GM18861 (cell line): ENCODE measurements at regions not wholly inside any gene's neighbourhood (a gene's known extent, or its start where the extent isn't known, plus 50 kb on each side); places are given as distances from the start of the nearest gene placed in this dataset.
"Not testable (repeated sequence)": the region's sequence is repeated elsewhere in the genome, so short reads cannot be mapped to it uniquely, and the experiment has no call there.

Source experiments
- ATAC-seq: cut with Tn5 transposase; IDR thresholded peaks from one replicate; pipeline ENCODE4 v1.9.1; 2021; ENCODE audit not compliant: unreplicated experiment

DNA sequence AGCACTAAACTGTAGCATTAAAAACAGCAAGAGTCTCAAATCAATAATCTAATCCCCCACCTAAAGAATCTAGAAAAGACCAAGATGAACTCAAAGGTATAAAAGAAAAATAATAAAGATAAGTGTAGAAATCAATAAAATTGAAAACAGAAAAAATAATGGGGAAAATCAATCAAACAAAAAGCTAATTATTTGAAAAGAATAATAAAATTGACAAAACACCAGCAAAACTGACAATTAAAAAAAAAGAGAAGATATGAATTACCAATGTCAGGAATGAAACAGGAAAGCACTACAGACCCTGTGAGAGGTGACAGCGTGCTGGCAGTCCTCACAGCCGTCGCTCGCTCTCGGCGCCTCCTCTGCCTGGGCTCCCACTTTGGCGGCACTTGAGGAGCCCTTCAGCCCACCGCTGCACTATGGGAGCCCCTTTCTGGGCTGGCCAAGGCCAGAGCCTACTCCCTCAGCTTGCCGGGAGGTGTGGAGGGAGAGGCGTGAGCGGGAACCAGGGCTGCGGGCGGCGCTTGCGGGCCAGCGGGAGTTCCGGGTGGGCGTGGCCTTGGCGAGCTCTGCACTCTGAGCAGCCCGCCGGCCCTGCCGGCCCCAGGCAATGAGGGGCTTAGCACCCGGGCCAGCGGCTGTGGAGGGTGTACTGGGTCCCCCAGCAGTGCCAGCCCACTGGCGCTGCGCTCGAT, 105.3 kb upstream of the HEY2 start:
- ATAC-seq = not testable (repeated sequence)

DNA sequence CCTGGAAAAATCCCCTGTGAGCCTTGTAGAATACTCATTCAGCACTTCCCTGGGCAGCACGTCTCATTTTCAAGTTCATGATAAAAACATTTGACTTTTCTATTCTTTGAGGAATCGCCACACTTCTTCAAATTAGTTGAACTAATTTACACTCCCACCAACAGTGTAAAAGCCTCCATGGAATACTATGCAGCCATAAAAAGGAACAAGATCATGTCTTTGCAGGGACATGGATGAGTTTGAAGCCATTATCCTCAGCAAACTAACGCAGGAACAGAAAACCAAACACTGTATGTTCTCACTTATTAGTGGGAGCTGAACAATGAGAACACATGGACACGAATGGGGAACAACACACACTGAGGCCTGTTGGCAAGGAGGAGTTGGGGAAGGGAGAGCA, 102.0 kb upstream of the HEY2 start:
- ATAC-seq = no peak

DNA sequence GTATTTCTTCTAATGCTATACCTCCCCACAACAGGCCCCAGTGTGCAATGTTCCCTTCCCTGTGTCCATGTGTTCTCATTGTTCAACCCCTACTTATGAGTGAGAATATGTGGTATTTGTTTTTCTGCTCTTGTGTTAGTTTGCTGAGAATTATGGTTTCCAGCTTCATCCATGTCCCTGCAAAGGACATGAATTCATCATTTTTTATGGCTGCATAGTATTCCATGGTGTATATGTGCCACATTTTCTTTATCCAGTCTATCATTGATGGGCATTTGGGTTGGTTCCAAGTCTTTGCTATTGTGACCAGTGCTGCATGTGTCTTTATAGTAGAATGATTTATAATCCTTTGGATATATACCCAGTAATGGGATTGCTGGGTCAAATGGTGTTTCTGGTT, 95.7 kb upstream of the HEY2 start:
- ATAC-seq = not testable (repeated sequence)

DNA sequence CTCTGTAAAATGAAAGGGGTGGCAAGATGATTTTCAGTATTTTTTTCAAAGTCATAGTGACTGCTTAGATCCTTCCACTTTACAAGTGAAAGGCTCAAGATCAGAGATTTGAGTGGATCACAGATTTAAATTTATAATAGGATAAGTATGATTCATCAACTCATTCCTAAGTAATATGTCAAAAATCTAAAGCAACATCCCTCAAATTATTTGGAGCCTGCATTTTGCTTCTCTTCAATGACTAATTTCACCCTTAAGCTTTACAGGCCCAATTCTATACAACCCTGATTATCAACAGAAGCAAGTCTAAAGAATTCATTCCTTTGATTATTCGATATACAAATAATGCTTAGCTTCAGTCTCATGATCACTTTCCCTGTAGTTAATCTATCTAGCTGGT, 93.9 kb upstream of the HEY2 start:
- no peak for ATAC-seq

DNA sequence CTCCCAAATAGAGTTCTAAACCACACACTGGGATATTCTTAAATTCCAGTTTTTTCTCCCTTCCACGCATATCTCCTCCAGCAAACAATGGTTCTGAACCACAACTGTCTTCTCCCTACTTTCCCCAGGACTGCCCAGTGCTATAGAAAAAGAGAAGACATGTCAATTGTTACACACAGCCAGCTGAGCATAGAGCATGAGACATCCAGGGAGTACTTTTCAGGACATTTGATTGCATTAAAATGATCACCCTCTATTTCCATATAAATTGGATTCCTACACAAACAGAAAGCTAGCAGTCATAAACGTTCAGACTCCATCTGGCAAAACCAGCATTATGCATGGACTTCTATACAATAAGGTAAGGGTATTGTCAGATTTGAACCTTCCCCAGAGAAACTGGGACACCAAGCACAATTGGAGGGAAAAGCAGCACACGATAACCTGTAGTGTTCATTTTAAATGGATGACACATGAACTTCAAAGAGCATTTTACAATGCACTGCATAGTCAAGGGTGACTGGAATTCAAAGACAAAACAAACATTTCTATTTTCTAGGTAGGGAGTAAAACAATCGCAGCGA, 93.1 kb upstream of the HEY2 start:
- ATAC-seq = no peak

DNA sequence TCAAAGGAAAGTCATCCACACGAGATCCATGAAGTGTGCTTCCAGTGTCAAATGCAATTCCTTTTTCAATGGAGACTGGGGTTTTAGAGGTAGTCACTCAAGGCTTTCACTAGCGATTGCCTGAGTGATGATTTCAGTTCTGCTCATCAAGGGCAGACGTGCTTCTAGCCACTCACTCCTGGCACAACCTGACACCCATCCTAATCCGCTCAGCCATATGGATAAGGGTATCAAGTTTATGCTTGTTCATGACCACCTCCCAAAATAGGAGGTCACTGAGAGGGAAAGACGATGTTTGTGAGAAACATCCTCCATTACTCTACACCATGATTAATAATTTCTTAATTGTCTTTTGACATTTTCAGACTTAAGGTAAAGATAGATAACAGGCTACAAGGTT, 91.3 kb upstream of the HEY2 start:
- no peak for ATAC-seq

DNA sequence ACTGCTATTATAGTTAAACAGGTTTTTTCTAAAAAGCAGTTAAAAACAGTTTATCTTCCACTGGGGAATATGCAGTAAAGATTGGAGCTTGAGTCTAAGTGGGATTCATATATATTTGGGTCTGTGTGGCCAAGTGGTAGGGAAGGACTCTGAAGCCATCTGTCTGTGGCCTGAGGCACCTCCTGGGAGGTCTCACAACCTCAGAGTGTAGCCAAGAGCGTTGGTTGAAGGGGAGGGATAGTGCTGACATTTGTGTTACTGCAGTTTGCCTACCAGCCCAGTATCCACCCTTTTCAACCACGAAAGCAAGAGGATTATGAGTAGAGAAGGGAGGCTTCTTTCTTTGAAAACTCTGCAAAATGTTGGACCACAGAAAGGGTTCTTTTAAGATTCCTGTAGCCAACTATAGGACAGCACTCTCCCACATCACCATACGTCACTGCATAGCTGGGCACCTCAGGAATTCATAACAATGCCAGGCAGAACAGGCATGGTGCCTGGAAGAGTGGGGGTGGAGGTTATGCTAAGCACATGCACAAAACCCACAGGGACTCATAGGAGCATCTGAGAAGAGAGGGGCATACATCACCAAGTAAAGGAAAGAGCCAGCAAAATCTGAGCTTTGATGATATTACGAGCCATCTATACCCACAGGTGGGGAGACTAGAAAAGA, 90.5 kb upstream of the HEY2 start:
- no peak for ATAC-seq

DNA sequence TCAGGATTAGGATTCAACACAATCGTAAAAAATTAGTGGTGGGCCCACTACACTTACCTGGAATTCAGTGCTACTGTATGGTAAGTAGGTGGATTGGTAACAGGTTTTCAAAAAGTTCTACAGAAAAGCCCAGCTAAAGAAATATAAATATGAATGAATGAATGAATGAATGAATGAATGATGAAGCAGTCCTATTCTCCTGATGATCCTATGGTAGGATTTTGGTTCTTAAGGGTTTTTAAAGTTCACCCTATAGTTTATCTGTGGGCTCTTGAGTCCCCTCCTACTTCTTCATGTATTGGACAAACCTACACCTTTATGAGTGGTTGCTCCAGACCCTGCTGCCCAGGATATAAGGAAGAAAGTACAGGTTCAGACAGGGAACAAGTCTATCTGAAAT, 89.5 kb upstream of the HEY2 start:
- ATAC-seq = no peak

DNA sequence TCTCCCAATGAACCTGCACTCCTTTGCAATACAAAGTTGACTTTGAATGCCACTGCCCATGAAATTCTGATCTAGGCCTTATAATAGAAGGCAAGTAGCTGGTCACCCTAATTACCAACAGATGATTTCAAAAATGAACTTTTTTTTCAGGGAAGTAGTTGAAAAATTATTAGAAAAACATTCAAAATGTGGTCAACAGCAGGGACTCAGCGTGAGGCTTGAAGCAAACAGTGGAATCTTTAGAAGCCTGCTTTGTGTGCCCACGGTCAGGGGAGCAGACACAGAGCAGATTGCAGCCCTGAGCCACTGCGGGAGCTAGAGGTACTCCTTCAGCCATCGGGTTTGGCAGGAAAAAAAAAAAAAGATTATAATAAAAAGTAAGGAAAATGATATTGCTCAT, 87.1 kb upstream of the HEY2 start:
- no peak for ATAC-seq

DNA sequence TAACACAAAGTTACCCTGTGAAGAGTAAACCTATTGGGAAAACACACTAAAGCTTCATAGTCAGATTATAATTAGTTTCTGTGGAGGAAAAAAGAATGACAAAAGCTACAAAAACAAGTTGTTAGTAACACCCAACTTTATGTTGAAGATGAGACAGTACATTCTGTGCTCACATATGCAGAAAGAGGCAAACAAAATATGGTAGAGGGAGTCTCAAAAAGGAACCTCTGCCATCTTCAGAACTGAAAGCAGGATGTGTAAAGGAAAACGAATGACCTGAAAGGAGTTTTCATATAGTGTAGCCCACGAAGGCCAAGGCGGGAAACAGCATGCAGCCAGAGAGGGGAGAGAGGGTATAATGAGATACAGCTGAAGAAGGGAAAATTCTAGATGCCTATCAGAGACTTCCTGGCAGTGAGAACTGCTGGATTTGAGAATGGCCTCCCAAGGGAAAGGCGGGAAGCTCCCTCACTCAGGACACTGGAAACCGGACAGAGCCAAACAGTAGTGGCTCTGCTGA, 84.1 kb upstream of the HEY2 start:
- no peak for ATAC-seq

DNA sequence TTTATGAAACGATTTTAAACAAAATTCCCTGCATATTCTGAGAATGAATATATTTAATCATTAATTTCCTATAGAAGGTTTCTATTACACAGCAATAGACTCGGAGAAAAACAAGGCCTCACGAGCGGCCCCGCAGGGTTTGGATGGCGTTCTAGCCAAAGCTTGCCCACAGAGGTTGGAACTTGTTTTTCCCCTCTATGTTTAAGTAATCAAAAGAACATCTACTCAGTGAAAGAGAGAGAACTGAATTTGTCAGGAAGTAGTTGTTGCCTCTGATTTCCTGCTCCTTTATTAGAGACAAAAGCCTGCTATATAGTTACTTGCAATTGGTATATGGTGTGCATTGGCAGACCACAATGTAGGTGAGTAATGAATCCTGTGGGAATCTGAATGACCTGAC, 82.1 kb upstream of the HEY2 start:
- ATAC-seq = no peak

DNA sequence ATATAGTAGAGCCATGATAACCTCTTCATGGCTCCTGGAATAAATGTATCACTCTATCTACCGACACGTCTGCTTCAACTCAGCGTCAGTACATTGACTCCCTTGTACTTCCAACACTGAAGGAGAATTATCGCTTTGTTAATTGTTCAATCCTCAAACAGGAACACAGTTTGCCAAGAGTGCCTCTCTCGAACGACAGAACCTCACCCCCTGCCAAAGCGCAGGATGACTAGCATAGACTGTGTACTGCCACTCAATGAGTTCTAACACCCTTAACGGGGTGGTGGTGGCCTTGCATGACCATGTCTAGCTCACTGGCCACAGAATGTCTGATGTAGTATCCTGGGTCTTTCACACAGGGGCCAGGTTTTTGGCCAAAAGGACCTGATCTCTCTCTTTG, 81.4 kb upstream of the HEY2 start:
- no peak for ATAC-seq

DNA sequence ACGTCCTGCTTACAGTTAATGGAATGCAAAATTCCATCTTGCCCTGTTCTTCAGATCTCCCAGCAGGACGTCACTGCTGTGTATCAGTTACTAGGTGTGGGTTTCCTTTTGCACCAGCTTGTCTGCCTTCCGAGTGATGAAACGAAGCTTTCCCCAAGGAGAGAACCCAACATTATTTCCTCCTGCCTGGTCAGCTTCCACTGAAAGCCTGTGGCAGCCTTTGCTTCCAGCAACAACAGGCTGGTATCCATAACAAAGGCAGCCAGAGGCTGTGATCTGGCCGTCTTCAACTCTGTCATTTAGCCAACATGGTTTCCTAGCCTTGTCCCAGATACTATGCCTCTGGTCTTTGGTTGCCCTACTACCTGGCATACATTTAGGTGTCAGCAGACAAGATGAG, 78.9 kb upstream of the HEY2 start:
- ATAC-seq = no peak

DNA sequence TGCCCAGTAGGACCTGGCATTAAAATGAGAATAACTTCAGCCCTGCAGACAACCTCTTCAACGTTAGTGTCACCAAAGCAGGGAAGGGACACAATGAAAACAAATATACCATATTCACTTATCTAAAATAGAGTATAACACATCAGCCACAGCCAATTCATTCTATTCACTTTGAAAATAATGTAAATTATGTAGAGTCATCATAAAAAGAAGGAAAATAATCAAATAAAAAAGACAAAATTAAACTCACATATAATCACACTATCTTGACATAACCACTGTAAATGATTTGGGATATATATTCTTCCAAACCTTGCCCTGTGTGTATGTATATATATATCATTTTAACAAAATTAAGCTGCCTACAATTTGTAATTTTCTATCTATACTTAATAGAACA, 78.1 kb upstream of the HEY2 start:
- ATAC-seq = no peak

DNA sequence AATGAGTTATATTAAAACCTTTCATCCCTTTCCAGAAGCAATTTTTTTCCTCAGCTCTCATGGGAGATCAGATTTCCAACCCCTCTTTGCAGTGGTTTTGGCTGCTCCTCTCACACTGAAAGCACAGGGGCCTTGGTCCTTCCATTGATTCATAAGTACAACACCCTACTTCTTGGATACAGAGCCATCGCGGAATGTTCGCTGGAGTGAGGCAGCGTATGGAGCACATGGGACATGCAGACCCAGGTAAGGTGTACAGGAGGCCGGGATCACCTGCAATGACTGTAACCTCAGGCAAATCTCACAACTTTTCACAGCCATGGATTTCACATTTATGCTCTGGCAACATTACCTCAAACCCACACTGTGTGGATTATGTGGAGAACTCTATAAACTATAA, 75.2 kb upstream of the HEY2 start:
- no peak for ATAC-seq

DNA sequence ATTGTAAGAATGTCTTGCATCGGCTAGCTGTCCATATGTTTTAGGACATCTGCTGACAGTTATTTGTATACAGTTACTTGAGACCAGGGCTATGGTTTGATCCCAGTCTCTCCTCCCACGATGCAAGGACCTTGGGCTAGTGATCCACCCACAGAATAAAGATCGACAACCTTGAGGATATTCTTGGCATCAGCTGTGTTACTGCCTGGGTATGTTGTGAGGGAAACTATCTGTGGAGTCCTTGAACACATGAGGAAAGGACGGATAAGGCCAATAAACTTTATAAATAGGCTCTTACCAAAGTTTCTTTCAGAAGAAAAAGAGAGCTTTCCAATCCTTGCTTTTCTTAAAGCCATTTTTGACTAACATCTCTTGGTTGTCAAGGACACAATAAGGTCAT, 70.8 kb upstream of the HEY2 start:
- no peak for ATAC-seq

DNA sequence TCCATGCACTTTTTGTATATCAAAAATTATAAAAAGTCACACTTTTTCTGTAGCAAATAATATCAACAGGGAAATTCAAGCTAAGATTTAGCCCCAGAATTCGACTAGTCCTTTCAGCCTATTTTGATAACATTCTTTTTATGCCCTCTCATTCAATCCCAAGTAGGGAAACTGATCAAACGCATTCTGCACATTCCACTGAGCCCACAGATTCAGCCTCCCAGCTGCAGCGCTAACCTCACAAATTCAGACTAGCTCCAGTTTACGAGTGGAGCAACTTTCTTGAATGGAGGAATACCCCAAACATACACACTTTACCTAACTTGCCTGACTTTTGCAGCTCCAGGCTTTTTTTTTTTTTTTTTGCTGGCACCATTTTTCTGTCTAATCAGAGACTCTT, 70.3 kb upstream of the HEY2 start:
- ATAC-seq = no peak

DNA sequence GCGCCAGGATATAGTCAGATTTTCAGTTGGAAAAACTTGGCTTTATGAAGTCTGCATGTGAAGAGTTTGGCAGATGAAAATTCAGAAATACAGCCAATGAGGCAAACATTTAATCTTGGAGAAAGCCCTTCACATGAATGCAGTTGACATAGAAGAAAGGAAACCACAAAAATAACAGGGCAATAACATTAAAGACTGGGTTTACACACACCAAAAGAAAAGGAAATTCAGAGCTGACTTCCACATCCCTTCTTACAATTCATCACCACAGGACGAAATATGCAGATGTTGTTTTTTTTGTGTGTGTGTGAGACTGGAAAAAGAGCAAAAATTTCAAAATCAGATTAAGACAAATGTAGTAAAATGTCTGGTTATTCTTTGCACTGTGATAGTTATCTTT, 69.8 kb upstream of the HEY2 start:
- no peak for ATAC-seq

DNA sequence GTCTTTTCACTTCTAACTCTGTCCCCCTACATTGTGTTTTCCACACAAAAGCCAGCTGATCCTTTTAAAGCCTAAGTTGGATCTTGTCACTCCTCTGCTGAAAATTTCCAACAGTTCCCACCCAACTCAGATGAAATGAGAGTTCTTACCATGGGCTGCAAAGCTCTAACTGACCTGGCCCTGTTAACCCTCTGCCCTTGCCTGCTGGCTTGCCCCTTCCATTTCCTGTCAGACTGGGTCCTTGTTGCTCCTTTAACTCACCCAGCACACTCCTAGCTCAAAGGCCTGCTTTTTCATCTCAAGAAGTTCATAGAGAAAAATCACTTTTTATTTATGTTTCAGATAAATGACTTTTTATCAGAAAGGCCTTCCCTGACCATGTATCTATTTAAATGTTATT, 66.5 kb upstream of the HEY2 start:
- no peak for ATAC-seq

DNA sequence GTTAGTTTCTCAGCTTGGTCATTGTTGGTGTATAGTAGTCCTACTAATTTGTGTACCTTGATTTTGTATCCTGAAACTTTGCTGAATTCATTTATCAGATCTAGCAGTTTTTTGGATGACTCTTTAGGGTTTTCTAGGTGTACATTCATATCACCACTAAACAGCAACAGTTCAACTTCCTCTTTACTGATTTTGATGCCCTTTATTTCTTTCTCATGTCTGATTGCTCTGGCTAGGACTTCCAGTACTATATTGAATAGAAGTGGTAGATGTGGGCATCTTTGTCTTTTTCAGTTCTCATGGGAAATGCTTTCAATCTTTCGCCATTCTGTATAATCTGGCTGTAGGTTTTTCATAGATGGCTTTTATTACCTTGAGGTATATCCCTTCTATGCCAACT, 61.3 kb upstream of the HEY2 start:
- ATAC-seq = peak; percentile 45

DNA sequence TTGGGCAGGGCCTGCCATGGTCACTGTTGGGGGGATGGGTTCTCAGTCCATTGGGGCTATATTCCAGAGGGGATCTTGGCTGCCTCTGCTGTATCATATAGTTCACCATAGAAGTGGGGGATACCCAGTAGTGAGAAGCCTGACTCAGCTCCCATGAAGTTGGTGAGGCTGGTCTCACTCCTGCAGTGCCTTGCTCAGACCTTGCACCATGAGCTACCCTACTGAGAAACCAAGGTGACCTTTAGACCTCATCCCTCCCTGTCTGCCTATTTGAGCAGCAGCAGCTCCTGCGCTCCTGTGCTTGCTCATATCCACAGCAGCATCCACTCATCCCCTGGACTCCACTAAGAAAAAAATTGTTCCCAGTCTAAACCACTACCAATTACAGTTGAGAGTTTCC, 56.0 kb upstream of the HEY2 start:
- ATAC-seq = no peak

DNA sequence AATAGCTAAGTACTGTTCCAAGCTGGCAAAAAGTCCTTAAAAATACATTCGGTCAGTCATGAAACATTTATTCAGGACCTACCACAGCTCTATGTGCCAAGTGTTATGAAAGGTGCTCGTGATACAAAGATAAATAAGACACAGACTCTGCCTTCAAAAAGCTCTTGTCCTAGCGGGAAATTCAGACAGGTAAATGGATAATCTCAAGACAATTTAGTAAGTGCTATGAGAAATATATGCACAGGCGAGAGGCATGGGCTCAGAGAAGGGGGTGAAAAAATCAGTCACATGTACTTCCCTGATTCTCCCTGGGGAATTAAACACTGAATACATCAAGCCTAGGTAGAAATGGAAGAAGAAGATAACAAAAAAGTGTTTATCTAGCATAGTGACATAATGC, 49.8 kb upstream of the HEY2 start:
- ATAC-seq = no peak
